Natural killer cell (primary cell): ENCODE measurements at regions not wholly inside any gene's neighbourhood (a gene's known extent, or its start where the extent isn't known, plus 50 kb on each side); places are given as distances from the start of the nearest gene placed in this dataset.

Experiments used
- ATAC-seq, 3 donors: fragments of 150-1000 bp in 2 of 3; fragments of 200-7000 bp in 1 of 3; cut with Tn5 transposase; 1 replicate in 1 of 3; 2 replicates in 2 of 3; pipeline ENCODE4 v1.10.0; 2021; ENCODE audit warnings: mild to moderate bottlenecking in 2 of 3, moderate library complexity in 2 of 3
- DNase-seq, 2 donors: peaks; one replicate each; pipeline versions ENCODE4 v3.0.0 to v3.0.0-alpha.2; 2013 to 2021; ENCODE audit warnings: mixed read lengths in 1 of 2
- H3K27ac ChIP-seq: one replicate; pipeline ENCODE4 v1.5.1; 2013; ENCODE audit warnings: mild to moderate bottlenecking, low read length
- H3K27me3 ChIP-seq: one replicate; pipeline ENCODE4 v1.6.1; 2013; ENCODE audit warnings: low read length; ENCODE audit not compliant: control insufficient read depth, insufficient read depth
- H3K36me3 ChIP-seq: one replicate; pipeline ENCODE4 v1.6.1; 2013; ENCODE audit warnings: low read length; ENCODE audit not compliant: control insufficient read depth, insufficient read depth
- H3K4me1 ChIP-seq: one replicate; pipeline ENCODE4 v1.6.1; 2013; ENCODE audit warnings: low read length; ENCODE audit not compliant: control insufficient read depth, insufficient read depth
- H3K4me3 ChIP-seq: one replicate; pipeline ENCODE4 v1.5.1; 2013; ENCODE audit warnings: low read length
- H3K9me3 ChIP-seq: one replicate; pipeline ENCODE4 v1.6.1; 2013; ENCODE audit warnings: low read length; ENCODE audit not compliant: control insufficient read depth, insufficient read depth
- H3K27ac Mint-ChIP-seq, 2 donors: one replicate each; pipeline ENCODE4 v1.8.0; 2022; ENCODE audit warnings: mild to moderate bottlenecking in 2 of 2, mixed read lengths in 2 of 2, moderate library complexity in 1 of 2
- H3K27me3 Mint-ChIP-seq, 2 donors: one replicate each; pipeline ENCODE4 v1.8.0; 2022; ENCODE audit warnings: low read depth in 2 of 2, mixed read lengths in 2 of 2
- H3K36me3 Mint-ChIP-seq: one replicate; pipeline ENCODE4 v1.8.0; 2022; ENCODE audit warnings: mixed read lengths
- H3K4me1 Mint-ChIP-seq, 2 donors: one replicate each; pipeline ENCODE4 v1.8.0; 2022; ENCODE audit warnings: mixed read lengths in 2 of 2
- H3K4me3 Mint-ChIP-seq: one replicate; pipeline ENCODE4 v1.8.0; 2022; ENCODE audit warnings: mild to moderate bottlenecking, moderate library complexity, mixed read lengths
- H3K9me3 Mint-ChIP-seq, 2 donors: one replicate each; pipeline ENCODE4 v1.8.0; 2022; ENCODE audit warnings: mixed read lengths in 2 of 2
- WGBS: methylation state at CpG from one replicate; pipeline ENCODE4 v1.1.7; 2013; ENCODE audit warnings: missing lambda C conversion rate; ENCODE audit not compliant: insufficient coverage; 5-methylcytosine and 5-hydroxymethylcytosine counted together
- intact Hi-C: fragments of 100-400 bp; cut with micrococcal nuclease; formaldehyde crosslinking; loops from one replicate; pipeline ENCODE4 v1.14.2; 2022
- TF ChIP-seq, protein P1 (sequence below): fragments of 200-600 bp; IDR thresholded peaks from one replicate; pipeline ENCODE4 v1.8.0; 2022; ENCODE audit warnings: antibody characterized with exemption

DNA sequence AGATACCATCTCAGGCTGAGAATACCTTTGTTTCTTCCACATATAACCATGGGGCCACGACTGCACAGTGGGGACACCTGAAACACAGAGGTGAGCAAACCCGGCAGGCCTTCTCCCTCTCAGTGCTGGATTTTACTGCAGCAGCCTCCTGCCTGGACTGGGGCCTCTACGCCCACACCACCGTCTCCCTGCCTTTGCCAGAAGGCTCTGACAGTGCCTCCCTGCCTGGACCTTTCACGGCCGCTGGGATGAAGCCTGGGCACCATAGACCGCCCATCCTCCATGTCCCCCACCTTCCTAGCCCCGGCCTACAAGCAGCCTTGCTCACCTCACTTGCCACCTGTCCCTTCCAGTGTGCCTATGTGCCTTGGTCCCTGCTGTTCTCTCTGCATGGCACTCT lies 214.3 kb downstream of the NFKBIZ start:
- no peaks in the 10 kb centered on the region for H3K27me3 ChIP-seq
- H3K36me3 ChIP-seq, result no peaks in the 10 kb centered on the region
- Mint-ChIP-seq H3K36me3 (no peaks in the 10 kb centered on the region), H3K4me1 (peaks cover 8 to 12% of the 10 kb centered on the region in 2 donors), H3K4me3 (no peak overlapping the region), H3K27ac (no peak overlapping the region), H3K9me3 (no peaks in the 10 kb centered on the region), H3K27me3 (no peaks in the 10 kb centered on the region)
- H3K9me3 ChIP-seq, result no peaks in the 10 kb centered on the region
- no peak overlapping the region for H3K27ac ChIP-seq
- peaks cover 16% of the 10 kb centered on the region for H3K4me1 ChIP-seq
- TF ChIP-seq, protein P1, sequence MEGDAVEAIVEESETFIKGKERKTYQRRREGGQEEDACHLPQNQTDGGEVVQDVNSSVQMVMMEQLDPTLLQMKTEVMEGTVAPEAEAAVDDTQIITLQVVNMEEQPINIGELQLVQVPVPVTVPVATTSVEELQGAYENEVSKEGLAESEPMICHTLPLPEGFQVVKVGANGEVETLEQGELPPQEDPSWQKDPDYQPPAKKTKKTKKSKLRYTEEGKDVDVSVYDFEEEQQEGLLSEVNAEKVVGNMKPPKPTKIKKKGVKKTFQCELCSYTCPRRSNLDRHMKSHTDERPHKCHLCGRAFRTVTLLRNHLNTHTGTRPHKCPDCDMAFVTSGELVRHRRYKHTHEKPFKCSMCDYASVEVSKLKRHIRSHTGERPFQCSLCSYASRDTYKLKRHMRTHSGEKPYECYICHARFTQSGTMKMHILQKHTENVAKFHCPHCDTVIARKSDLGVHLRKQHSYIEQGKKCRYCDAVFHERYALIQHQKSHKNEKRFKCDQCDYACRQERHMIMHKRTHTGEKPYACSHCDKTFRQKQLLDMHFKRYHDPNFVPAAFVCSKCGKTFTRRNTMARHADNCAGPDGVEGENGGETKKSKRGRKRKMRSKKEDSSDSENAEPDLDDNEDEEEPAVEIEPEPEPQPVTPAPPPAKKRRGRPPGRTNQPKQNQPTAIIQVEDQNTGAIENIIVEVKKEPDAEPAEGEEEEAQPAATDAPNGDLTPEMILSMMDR, result no peak
- ATAC-seq, result no peak
- intact Hi-C loops, result no loop called here
- no peak overlapping the region for H3K4me3 ChIP-seq
- 96% methylated on average over 8 of the region's 8 CpGs for WGBS
- no peak for DNase-seq

DNA sequence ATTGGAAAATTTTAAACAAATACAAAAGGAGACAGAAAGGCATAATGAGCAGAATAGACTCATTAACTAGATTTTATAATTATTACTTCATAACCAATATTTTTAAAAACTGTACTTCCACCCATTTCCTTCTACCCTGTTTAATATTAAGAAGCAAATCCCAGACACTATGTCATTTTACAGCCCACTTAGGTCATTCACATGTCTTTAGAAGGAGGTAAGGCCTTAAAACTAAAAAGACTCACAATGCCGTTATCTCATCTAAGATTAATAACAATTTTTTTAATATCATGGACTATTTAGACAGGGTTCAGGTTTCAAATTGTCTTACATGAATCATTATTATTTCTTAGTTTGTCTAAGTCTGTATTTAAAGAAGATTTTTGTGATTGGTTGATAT lies 217.2 kb downstream of the NFKBIZ start:
- Histone ChIP-seq H3K27ac (no peak overlapping the region), H3K4me3 (no peak overlapping the region), H3K27me3 (no peaks in the 10 kb centered on the region), H3K4me1 (no peaks in the 10 kb centered on the region), H3K9me3 (no peaks in the 10 kb centered on the region), H3K36me3 (no peaks in the 10 kb centered on the region)
- H3K36me3 Mint-ChIP-seq, result no peaks in the 10 kb centered on the region
- DNase-seq, result no peak
- no peak for ATAC-seq
- TF ChIP-seq, protein P1, result no peak
- intact Hi-C loops, result no loop called here
- no peaks in the 10 kb centered on the region for H3K9me3 Mint-ChIP-seq
- no peaks in the 10 kb centered on the region for H3K27me3 Mint-ChIP-seq
- H3K27ac Mint-ChIP-seq, result no peak overlapping the region
- no peaks in the 10 kb centered on the region for H3K4me1 Mint-ChIP-seq
- no CpG with 5 or more reads among the region's 1 CpG for WGBS
- no peak overlapping the region for H3K4me3 Mint-ChIP-seq

DNA sequence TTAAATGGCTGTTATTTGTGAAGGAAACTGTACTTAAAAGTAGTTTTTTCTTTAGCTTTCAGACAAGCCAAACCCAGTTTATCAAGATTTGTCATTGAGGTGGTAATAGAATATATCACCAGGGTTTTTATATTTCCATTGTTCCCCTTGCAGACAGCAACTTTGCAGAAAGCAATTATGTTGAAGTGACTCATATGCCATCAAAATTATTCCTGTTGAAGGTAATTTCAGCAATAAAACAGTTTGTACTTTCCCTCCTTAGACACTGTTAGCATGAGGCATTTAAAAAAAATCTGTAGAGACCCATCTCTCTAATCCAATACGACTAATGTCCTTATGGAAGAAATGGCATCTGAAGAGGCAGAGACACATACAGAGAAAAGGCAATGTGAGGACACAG lies 219.0 kb downstream of the NFKBIZ start:
- no peaks in the 10 kb centered on the region for H3K4me1 ChIP-seq
- H3K27me3 ChIP-seq, result no peaks in the 10 kb centered on the region
- ATAC-seq (no peak), DNase-seq (no peak)
- 100% methylated on average over 1 of the region's 1 CpG for WGBS
- no peaks in the 10 kb centered on the region for H3K36me3 Mint-ChIP-seq
- no peaks in the 10 kb centered on the region for H3K27me3 Mint-ChIP-seq
- H3K4me3 ChIP-seq, result no peak overlapping the region
- no peak overlapping the region for H3K27ac ChIP-seq
- no peak overlapping the region for H3K4me3 Mint-ChIP-seq
- H3K9me3 Mint-ChIP-seq, result no peaks in the 10 kb centered on the region
- H3K36me3 ChIP-seq, result no peaks in the 10 kb centered on the region
- intact Hi-C loops, result no loop called here
- TF ChIP-seq, protein P1, result no peak
- no peaks in the 10 kb centered on the region for H3K4me1 Mint-ChIP-seq
- H3K27ac Mint-ChIP-seq, result no peak overlapping the region
- H3K9me3 ChIP-seq, result no peaks in the 10 kb centered on the region

DNA sequence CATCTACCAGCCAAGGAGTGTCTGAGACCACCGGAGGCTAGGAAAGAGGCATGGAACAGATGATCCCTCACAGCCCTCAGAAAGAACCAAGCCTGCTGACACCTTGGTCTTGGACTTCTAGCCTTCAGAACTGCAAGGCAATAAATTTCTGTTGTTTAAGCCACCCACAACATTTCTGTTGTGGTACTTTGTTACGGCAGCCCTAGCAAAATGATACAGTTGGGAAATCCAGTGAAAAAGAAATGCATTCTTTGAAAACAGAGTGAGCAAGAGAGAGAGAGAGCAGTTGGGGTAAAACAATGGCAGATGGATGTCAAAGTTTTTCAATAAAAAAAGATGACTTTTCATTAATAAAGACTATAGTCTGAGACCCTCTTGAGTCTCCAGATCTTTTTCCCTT lies 219.4 kb downstream of the NFKBIZ start:
- no peaks in the 10 kb centered on the region for H3K9me3 ChIP-seq

More for the DNA sequence above, 219.4 kb downstream of the NFKBIZ start:
- Histone ChIP-seq H3K27ac (no peak overlapping the region), H3K4me1 (no peaks in the 10 kb centered on the region), H3K36me3 (no peaks in the 10 kb centered on the region), H3K27me3 (no peaks in the 10 kb centered on the region), H3K4me3 (no peak overlapping the region)
- H3K4me1 Mint-ChIP-seq, result no peaks in the 10 kb centered on the region
- no peaks in the 10 kb centered on the region for H3K36me3 Mint-ChIP-seq
- no peaks in the 10 kb centered on the region for H3K27me3 Mint-ChIP-seq
- 74% methylated on average over 2 of the region's 2 CpGs for WGBS
- intact Hi-C loops, result no loop called here
- no peak for ATAC-seq
- TF ChIP-seq, protein P1, result no peak
- H3K9me3 Mint-ChIP-seq, result no peaks in the 10 kb centered on the region
- DNase-seq, result no peak
- no peak overlapping the region for H3K27ac Mint-ChIP-seq
- H3K4me3 Mint-ChIP-seq, result no peak overlapping the region
